AG10803 (cell line): ENCODE measurements at regions not wholly inside any gene's neighbourhood (a gene's known extent, or its start where the extent isn't known, plus 50 kb on each side); places are given as distances from the start of the nearest gene placed in this dataset.

Source experiments
- DNase-seq: peaks from one replicate; pipeline ENCODE4 v3.0.0; 2010; ENCODE audit warnings: low read depth
- H3K4me3 ChIP-seq: 2 replicates; pipeline ENCODE4 v1.5.1; 2011; ENCODE audit warnings: mild to moderate bottlenecking, low read length, control low read depth
- CTCF ChIP-seq: conservative IDR thresholded peaks from 2 replicates; pipeline ENCODE4 v1.5.1; 2011; ENCODE audit warnings: mild to moderate bottlenecking, low read length, control low read depth, inconsistent platforms

- DNase-seq, result no peak
- no peak overlapping the region for H3K4me3 ChIP-seq
- no peak for TF ChIP-seq CTCF
Observed at GRCh38 chr3:117567382-117567781, 857.8 kb downstream of the TUSC7 start.

- no peak for TF ChIP-seq CTCF
- DNase-seq, result no peak
- H3K4me3 ChIP-seq, result no peak overlapping the region
Observed at GRCh38 chr3:117567906-117568305, 858.3 kb downstream of the TUSC7 start.

DNA sequence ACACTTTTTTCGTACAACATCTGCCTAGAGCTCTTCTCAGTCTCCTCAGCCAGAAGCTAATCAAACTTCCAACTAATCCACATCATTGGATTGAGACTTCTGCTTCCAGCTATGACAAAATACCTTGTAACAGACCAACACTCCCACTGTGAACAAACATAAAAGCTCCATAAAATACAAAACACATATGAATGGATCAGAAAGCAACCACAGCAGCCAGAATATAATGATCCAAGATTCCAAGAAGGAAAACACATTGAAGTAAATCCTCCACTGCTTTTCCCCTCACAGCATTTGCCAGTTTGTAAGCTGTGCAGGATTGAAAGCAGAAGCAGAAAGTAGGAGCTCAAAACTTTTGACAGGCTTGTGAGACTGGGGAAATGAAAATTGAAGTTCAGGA lies 863.2 kb downstream of the TUSC7 start:
- DNase-seq, result no peak
- H3K4me3 ChIP-seq, result no peak overlapping the region
- no peak for TF ChIP-seq CTCF

DNA sequence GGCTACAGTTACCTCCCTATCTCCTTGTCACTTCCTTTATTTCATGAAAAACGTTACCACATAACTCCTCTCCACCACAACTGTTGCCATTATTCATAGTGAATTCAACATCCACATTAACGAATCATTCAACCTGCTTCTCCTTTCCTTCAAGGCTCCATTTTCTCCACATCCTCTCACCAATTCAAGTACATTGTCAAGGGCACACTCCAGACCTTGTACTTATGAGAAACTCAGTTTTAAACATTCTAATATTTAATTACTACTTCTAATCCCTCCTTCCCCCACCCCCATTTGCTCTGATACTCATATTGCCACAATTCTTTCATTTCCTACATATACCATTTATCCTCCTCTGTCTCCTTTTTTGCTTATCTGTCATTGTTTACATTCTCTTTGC lies 871.2 kb downstream of the TUSC7 start:
- no peak for DNase-seq
- H3K4me3 ChIP-seq, result no peak overlapping the region
- TF ChIP-seq CTCF, result no peak

DNA sequence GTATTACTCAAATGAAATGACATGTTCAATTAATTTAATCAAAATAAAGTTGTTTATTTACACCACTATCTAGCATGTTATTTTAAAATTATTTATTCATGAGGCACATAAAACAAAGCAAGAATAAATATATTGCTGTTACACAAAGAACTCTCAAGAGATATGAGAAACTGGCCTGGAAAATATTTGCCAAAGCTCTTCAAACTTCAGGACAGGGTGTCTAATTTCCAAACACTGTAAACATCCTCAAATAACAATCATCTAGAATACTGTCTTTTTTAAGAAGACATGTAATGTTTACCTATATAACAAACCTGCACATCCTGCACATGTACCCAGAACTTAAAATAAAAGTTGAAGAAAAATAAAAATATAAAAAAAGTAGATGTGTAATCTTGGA lies 876.6 kb downstream of the TUSC7 start:
- no peak for TF ChIP-seq CTCF
- no peak overlapping the region for H3K4me3 ChIP-seq
- no peak for DNase-seq

DNA sequence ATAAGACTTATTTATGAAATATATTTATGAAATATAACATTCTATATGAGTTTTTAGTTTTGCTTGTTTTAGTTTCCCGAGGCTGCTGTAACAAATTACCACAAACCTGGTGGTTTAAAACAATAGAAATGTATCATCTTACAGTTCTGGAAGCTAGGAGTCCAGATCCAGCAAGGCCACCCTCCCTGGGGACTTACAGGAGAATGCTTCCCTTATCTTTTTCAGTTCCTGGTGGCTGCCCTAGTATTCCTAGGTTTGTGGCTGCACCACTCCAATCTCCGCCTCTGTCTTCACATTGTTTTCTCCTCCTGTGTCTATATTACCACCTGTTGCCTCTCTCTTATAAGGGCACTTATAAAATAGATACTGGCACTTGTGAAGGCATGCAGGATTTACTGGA lies 877.8 kb downstream of the TUSC7 start:
- no peak for DNase-seq
- TF ChIP-seq CTCF, result no peak
- H3K4me3 ChIP-seq, result no peak overlapping the region

GRCh38 chr3:117589454-117589853 lies 879.9 kb downstream of the TUSC7 start:
- H3K4me3 ChIP-seq, result no peak overlapping the region
- DNase-seq, result peak; percentile 9
- no peak for TF ChIP-seq CTCF
